ENCODE measurements at regions not wholly inside any gene's neighbourhood (a gene's known extent, or its start where the extent isn't known, plus 50 kb on each side); places are given as distances from the start of the nearest gene placed in this dataset.

DNA sequence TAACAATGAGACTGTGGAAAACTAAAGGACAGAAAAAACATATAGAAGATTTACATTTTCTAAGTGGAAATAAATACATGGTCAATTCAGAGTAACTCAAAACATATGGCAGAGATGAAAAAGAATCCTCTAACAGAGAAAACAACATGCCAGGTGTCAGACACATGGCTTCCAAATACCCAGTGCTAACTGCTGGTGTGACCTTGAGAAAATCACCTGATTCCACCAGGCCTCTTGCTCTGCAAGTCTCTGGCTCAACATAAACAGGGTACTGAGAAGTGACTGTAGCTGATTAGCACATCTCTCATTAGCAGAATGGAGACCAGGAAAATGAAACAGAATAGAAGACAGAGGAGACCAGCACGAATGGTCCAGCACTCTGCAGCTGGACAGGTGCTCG, 210.8 kb downstream of the HNMT start:
- TF ChIP-seq, protein P1, sequence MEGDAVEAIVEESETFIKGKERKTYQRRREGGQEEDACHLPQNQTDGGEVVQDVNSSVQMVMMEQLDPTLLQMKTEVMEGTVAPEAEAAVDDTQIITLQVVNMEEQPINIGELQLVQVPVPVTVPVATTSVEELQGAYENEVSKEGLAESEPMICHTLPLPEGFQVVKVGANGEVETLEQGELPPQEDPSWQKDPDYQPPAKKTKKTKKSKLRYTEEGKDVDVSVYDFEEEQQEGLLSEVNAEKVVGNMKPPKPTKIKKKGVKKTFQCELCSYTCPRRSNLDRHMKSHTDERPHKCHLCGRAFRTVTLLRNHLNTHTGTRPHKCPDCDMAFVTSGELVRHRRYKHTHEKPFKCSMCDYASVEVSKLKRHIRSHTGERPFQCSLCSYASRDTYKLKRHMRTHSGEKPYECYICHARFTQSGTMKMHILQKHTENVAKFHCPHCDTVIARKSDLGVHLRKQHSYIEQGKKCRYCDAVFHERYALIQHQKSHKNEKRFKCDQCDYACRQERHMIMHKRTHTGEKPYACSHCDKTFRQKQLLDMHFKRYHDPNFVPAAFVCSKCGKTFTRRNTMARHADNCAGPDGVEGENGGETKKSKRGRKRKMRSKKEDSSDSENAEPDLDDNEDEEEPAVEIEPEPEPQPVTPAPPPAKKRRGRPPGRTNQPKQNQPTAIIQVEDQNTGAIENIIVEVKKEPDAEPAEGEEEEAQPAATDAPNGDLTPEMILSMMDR (IDR thresholded peaks at IDR 0.05): no peak
- no peak for TF ChIP-seq POLR2A (IDR thresholded peaks at IDR 0.05)

Data from adrenal gland (tissue), 5 donors.